ENCODE measurements at regions not wholly inside any gene's neighbourhood (a gene's known extent, or its start where the extent isn't known, plus 50 kb on each side); places are given as distances from the start of the nearest gene placed in this dataset.
"Not testable (repeated sequence)": the region's sequence is repeated elsewhere in the genome, so short reads cannot be mapped to it uniquely, and the experiment has no call there.

DNA sequence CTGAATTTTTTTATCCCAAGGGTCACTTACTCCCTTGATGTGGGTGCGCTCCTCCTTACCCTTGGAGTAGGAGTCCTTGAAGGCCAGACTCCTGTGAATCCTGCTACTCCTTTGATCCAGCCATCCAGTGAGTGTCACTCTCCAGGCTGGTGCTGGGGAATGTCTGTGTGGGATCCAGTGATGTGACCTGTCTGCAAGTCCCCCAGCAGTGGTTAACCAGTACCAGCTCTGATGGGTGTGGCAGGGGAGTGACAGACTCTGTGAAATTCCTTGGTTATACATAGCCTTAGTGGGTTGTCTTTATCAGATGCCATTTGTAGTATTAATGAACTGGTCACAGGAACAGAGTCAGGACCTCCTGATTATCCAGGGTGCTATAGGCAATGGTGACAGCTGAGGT is 409.5 kb upstream of the LMO3 start:
- TF ChIP-seq, protein P1, sequence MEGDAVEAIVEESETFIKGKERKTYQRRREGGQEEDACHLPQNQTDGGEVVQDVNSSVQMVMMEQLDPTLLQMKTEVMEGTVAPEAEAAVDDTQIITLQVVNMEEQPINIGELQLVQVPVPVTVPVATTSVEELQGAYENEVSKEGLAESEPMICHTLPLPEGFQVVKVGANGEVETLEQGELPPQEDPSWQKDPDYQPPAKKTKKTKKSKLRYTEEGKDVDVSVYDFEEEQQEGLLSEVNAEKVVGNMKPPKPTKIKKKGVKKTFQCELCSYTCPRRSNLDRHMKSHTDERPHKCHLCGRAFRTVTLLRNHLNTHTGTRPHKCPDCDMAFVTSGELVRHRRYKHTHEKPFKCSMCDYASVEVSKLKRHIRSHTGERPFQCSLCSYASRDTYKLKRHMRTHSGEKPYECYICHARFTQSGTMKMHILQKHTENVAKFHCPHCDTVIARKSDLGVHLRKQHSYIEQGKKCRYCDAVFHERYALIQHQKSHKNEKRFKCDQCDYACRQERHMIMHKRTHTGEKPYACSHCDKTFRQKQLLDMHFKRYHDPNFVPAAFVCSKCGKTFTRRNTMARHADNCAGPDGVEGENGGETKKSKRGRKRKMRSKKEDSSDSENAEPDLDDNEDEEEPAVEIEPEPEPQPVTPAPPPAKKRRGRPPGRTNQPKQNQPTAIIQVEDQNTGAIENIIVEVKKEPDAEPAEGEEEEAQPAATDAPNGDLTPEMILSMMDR (IDR thresholded peaks at IDR 0.05 in 4 of 5, conservative IDR thresholded peaks at IDR 0.05 in 1 of 5), result no peak
- TF ChIP-seq POLR2A (IDR thresholded peaks at IDR 0.05), result no peak
- Histone ChIP-seq H3K4me3 (no peak overlapping the region), H3K4me1 (no peaks in the 10 kb centered on the region), H3K27ac (no peak overlapping the region), H3K36me3 (no peaks in the 10 kb centered on the region), H3K9me3 (no peaks in the 10 kb centered on the region), H3K27me3 (no peaks in the 10 kb centered on the region)
- DNase-seq (no peak), ATAC-seq (no peak)
- intact Hi-C loops (cut with DNase I; ENCODE audit: low total_unique reads) (no loop called here), in situ Hi-C loops (cut with MboI; ENCODE audit: low sequenced_read_pairs in 4 of 4) (no loop called here)

DNA sequence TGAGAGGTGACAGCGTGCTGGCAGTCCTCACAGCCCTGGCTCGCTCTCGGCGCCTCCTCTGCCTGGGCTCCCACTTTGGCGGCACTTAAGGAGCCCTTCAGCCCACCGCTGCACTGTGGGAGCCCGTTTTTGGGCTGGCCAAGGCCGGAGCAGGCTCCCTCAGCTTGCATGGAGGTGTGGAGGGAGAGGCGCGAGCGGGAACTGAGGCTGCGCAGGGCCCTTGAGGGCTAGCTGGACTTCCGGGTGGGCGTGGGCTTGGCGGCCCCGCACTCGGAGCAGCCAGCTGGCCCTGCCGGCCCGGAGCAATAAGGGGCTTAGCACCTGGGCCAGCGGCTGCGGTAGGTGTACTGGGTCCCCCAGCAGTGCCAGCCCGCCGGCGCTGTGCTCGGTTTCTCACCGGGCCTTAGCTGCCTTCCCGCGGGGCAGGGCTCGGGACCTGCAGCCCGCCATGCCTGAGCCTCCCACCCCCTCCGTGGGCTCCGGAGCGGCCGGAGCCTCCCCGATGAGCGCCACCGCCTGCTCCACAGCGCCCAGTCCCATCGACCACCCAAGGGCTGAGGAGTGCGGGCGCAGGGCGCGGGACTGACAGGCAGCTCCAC is 401.6 kb upstream of the LMO3 start:
- H3K27ac ChIP-seq; H3K4me1 ChIP-seq; intact Hi-C loops (cut with DNase I; ENCODE audit: low total_unique reads); H3K27me3 ChIP-seq; H3K36me3 ChIP-seq; in situ Hi-C loops (cut with MboI; ENCODE audit: low sequenced_read_pairs in 4 of 4); ATAC-seq; H3K4me3 ChIP-seq; DNase-seq; H3K9me3 ChIP-seq: not testable (repeated sequence)

DNA sequence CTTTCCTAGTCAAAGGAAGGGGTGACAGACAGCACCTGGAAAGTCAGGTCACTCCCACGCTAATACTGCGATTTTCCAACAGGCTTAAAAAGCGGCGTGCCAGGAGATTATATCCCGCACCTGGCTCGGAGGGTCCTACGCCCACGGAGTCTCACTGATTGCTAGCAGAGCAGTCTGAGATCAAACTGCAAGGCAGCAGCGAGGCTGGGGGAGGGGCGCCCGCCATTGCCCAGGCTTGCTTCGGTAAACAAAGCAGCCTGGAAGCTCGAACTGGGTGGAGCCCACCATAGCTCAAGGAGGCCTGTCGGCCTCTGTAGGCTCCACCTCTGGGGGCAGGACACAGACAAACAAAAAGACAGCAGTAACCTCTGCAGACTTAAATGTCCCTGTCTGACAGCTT is 392.6 kb upstream of the LMO3 start:
- H3K27me3 ChIP-seq; in situ Hi-C loops (cut with MboI; ENCODE audit: low sequenced_read_pairs in 4 of 4); H3K4me3 ChIP-seq; intact Hi-C loops (cut with DNase I; ENCODE audit: low total_unique reads); H3K4me1 ChIP-seq; H3K27ac ChIP-seq; H3K9me3 ChIP-seq; ATAC-seq; DNase-seq; H3K36me3 ChIP-seq: not testable (repeated sequence)

DNA sequence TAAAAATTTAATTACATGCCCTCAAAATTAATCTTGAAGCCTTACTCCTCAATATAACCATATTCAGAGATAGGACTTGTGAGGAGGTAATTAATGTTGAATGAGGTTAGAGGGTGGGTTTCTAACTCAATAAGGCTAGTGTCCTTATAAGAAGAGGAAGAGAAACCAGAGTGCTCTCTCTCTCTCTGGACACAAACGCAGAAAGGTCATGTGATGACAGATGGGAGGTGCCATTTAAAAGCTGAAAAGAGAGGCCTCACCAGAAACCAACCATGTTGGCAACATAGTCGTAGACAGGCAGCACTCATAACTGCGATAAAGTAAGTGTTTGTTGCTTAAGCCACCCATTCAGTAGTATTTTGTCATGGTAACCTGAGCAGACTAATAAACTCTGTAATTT is 378.5 kb upstream of the LMO3 start:
- H3K9me3 ChIP-seq, result peaks cover 0 to 6% (median 0%) of the 10 kb centered on the region in 3 donors
- DNase-seq (no peak), ATAC-seq (no peak)
- no peaks in the 10 kb centered on the region for H3K27me3 ChIP-seq
- in situ Hi-C loops (cut with MboI; ENCODE audit: low sequenced_read_pairs in 4 of 4) (no loop called here), intact Hi-C loops (cut with DNase I; ENCODE audit: low total_unique reads) (no loop called here)
- TF ChIP-seq, protein P1 (IDR thresholded peaks at IDR 0.05 in 4 of 5, conservative IDR thresholded peaks at IDR 0.05 in 1 of 5), result no peak
- TF ChIP-seq POLR2A (IDR thresholded peaks at IDR 0.05), result no peak
- H3K36me3 ChIP-seq, result no peaks in the 10 kb centered on the region
- H3K4me1 ChIP-seq, result no peaks in the 10 kb centered on the region
- no peak overlapping the region for H3K4me3 ChIP-seq
- H3K27ac ChIP-seq, result no peak overlapping the region

DNA sequence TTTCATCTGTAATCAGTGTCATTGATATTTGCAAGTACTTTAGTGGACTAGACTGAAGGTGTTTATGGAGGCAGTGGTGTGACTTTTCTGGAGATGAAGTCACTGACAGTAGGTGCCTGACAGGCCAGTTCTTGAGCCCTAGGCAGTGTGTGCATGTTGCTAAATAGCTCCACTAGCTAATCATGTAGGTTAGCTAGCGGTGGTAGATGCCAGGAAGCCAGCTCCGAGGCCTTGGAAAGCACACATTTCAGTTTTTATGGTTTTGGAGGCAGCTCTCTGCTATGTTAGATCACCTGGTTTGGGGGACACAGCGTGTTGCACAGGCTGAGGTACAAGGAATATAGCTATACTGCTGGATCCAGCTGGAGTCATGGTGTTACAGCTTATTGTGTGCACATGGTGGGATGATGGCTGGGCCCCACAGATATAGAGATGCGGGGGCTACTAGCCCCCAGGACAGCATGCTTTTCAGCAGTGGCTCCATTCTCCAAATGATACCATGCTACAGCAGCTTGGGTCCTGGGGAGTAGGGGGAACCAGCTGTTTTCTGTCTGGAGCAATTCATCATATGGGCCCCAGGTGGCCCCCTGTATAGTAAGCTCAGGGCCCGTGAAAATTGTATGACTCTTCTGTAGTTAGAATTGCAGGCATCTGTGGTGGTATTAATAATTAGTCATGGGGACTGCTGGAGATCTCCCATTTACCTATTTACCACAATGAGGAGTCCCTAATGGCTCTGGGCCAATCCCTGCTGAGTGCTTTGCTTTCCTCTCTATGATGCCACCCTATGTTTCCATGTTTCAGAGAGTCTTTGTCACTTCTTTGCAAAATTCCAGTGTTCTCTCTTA is 367.2 kb upstream of the LMO3 start:
- H3K4me1 ChIP-seq, result no peaks in the 10 kb centered on the region
- no peak overlapping the region for H3K27ac ChIP-seq
- DNase-seq, result no peak
- H3K4me3 ChIP-seq, result no peak overlapping the region
- H3K9me3 ChIP-seq, result no peaks in the 10 kb centered on the region
- no peaks in the 10 kb centered on the region for H3K27me3 ChIP-seq
- no peaks in the 10 kb centered on the region for H3K36me3 ChIP-seq
- in situ Hi-C loops (cut with MboI; ENCODE audit: low sequenced_read_pairs in 4 of 4) (no loop called here), intact Hi-C loops (cut with DNase I; ENCODE audit: low total_unique reads) (no loop called here)
- no peak for ATAC-seq
- no peak for TF ChIP-seq POLR2A (IDR thresholded peaks at IDR 0.05)
- TF ChIP-seq, protein P1 (IDR thresholded peaks at IDR 0.05 in 4 of 5, conservative IDR thresholded peaks at IDR 0.05 in 1 of 5), result no peak
